NCI-H1105 treated with DMSO at 0.1 percent for 48 hours (cell line): ENCODE measurements at regions not wholly inside any gene's neighbourhood (a gene's known extent, or its start where the extent isn't known, plus 50 kb on each side); places are given as distances from the start of the nearest gene placed in this dataset.
"Not testable (repeated sequence)": the region's sequence is repeated elsewhere in the genome, so short reads cannot be mapped to it uniquely, and the experiment has no call there.

ENCODE experiments used
- DNase-seq: peaks from one replicate; lab custom pipeline; 2025; lab: John Stamatoyannopoulos, UW

- DNase-seq, result not testable (repeated sequence)
These were observed 124.3 kb downstream of the PTCHD1 start for GRCh38 chrX:23458957-23459356.

GRCh38 chrX:23465105-23465791, 130.6 kb downstream of the PTCHD1 start:
- no peak for DNase-seq

GRCh38 chrX:23465985-23466384, 131.3 kb downstream of the PTCHD1 start:
- no peak for DNase-seq

GRCh38 chrX:23478056-23478455, 143.4 kb downstream of the PTCHD1 start:
- DNase-seq, result no peak

- no peak for DNase-seq
These were observed 143.9 kb downstream of the PTCHD1 start for GRCh38 chrX:23478561-23478960.

- no peak for DNase-seq
These were observed 147.9 kb downstream of the PTCHD1 start for GRCh38 chrX:23482561-23482960.

GRCh38 chrX:23483396-23483795, 148.7 kb downstream of the PTCHD1 start:
- no peak for DNase-seq

GRCh38 chrX:23493941-23494374, 159.3 kb downstream of the PTCHD1 start:
- no peak for DNase-seq

- no peak for DNase-seq
These were observed 160.1 kb downstream of the PTCHD1 start for GRCh38 chrX:23494741-23495140.

GRCh38 chrX:23497919-23498318, 163.3 kb downstream of the PTCHD1 start:
- no peak for DNase-seq

GRCh38 chrX:23501974-23502373, 165.3 kb upstream of the PRDX4 start:
- no peak for DNase-seq

- DNase-seq, result peak; percentile 85
These were observed 163.3 kb upstream of the PRDX4 start for GRCh38 chrX:23503835-23504539.

- no peak for DNase-seq
These were observed 162.8 kb upstream of the PRDX4 start for GRCh38 chrX:23504540-23504884.

GRCh38 chrX:23504895-23505294, 162.4 kb upstream of the PRDX4 start:
- DNase-seq, result no peak

GRCh38 chrX:23505531-23506303, 161.6 kb upstream of the PRDX4 start:
- no peak for DNase-seq

- DNase-seq, result no peak
These were observed 158.0 kb upstream of the PRDX4 start for GRCh38 chrX:23509256-23509655.

- DNase-seq, result peak; percentile 12
These were observed 155.5 kb upstream of the PRDX4 start for GRCh38 chrX:23511793-23512192.

GRCh38 chrX:23513121-23513520, 154.2 kb upstream of the PRDX4 start:
- no peak for DNase-seq

- DNase-seq, result no peak
These were observed 153.2 kb upstream of the PRDX4 start for GRCh38 chrX:23514082-23514481.

- DNase-seq, result peak; percentile 80
These were observed 152.3 kb upstream of the PRDX4 start for GRCh38 chrX:23515028-23515427.

GRCh38 chrX:23523026-23523657, 144.2 kb upstream of the PRDX4 start:
- DNase-seq, result not testable (repeated sequence)

- no peak for DNase-seq
These were observed 142.8 kb upstream of the PRDX4 start for GRCh38 chrX:23524467-23524866.
